Testis (tissue), 2 donors: ENCODE measurements at regions not wholly inside any gene's neighbourhood (a gene's known extent, or its start where the extent isn't known, plus 50 kb on each side); places are given as distances from the start of the nearest gene placed in this dataset.

ENCODE experiments used
- POLR2A ChIP-seq: fragments of 450-650 bp; IDR thresholded peaks from one replicate; pipeline ENCODE4 v1.6.1; 2017; ENCODE audit warnings: antibody characterized with exemption, mild to moderate bottlenecking, moderate library complexity
- TF ChIP-seq, protein P1 (sequence below), 3 experiments: fragments of 450-650 bp in 2 of 3; fragments of 200-600 bp in 1 of 3; sonication (generic) in 1 of 3; IDR thresholded peaks; one replicate each; pipeline ENCODE4 v1.5.1; 2016 to 2019; ENCODE audit warnings: antibody characterized with exemption in 3 of 3, mild to moderate bottlenecking in 2 of 3, moderate library complexity in 1 of 3

- TF ChIP-seq, protein P1, sequence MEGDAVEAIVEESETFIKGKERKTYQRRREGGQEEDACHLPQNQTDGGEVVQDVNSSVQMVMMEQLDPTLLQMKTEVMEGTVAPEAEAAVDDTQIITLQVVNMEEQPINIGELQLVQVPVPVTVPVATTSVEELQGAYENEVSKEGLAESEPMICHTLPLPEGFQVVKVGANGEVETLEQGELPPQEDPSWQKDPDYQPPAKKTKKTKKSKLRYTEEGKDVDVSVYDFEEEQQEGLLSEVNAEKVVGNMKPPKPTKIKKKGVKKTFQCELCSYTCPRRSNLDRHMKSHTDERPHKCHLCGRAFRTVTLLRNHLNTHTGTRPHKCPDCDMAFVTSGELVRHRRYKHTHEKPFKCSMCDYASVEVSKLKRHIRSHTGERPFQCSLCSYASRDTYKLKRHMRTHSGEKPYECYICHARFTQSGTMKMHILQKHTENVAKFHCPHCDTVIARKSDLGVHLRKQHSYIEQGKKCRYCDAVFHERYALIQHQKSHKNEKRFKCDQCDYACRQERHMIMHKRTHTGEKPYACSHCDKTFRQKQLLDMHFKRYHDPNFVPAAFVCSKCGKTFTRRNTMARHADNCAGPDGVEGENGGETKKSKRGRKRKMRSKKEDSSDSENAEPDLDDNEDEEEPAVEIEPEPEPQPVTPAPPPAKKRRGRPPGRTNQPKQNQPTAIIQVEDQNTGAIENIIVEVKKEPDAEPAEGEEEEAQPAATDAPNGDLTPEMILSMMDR (IDR thresholded peaks at IDR 0.05), result no peak
- TF ChIP-seq POLR2A, result no peak
Measured at GRCh38 chr13:60242043-60242595, 78.4 kb upstream of the DIAPH3 start.
